Keratinocyte (primary cell): ENCODE measurements at regions not wholly inside any gene's neighbourhood (a gene's known extent, or its start where the extent isn't known, plus 50 kb on each side); places are given as distances from the start of the nearest gene placed in this dataset.

ENCODE experiments used
- EZH2 ChIP-seq: IDR thresholded peaks from one replicate; pipeline ENCODE4 v1.6.1; 2012; ENCODE audit warnings: inconsistent platforms, mild to moderate bottlenecking, low read length, moderate library complexity
- TF ChIP-seq, protein P1 (sequence below), 3 experiments: IDR thresholded peaks in 1 of 3; conservative IDR thresholded peaks in 1 of 3; optimal IDR thresholded peaks in 1 of 3; 2 replicates in 2 of 3; 3 replicates in 1 of 3; pipeline versions ENCODE3 to v1.5.1; 2011; ENCODE audit warnings: low read length in 3 of 3, mild to moderate bottlenecking in 3 of 3, moderate library complexity in 2 of 3, control low read depth in 1 of 3, inconsistent platforms in 1 of 3; ENCODE audit not compliant: insufficient read depth in 2 of 3; ENCODE audit errors: extremely low read depth in 1 of 3

DNA sequence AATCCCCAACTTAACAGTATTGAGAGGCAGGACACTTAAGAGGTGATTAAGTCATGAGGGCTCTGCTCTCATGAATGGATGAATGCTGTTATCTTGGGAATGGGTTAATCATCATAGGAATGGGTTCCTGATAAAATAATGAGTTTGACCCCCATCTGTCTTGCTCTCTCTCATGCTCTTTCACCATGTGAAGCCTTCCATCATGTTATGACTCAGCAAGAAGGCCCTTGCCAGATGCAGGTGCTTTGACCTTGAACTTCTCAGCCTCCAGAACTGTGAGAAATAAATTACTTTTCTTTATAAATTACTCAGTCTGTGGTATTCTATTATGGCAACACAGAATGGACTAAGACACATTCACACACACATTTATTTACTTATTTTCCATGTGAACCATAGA lies 89.0 kb upstream of the PPM1H start:
- TF ChIP-seq, protein P1, sequence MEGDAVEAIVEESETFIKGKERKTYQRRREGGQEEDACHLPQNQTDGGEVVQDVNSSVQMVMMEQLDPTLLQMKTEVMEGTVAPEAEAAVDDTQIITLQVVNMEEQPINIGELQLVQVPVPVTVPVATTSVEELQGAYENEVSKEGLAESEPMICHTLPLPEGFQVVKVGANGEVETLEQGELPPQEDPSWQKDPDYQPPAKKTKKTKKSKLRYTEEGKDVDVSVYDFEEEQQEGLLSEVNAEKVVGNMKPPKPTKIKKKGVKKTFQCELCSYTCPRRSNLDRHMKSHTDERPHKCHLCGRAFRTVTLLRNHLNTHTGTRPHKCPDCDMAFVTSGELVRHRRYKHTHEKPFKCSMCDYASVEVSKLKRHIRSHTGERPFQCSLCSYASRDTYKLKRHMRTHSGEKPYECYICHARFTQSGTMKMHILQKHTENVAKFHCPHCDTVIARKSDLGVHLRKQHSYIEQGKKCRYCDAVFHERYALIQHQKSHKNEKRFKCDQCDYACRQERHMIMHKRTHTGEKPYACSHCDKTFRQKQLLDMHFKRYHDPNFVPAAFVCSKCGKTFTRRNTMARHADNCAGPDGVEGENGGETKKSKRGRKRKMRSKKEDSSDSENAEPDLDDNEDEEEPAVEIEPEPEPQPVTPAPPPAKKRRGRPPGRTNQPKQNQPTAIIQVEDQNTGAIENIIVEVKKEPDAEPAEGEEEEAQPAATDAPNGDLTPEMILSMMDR (optimal IDR thresholded peaks at IDR 0.05 in 1 of 3, IDR thresholded peaks at IDR 0.05 in 1 of 3, conservative IDR thresholded peaks at IDR 0.05 in 1 of 3; ENCODE audit: extremely low read depth in 1 of 3, insufficient read depth in 2 of 3, low read length in 3 of 3): no peak
- no peak for TF ChIP-seq EZH2
